NB4 (cell line): ENCODE measurements at regions not wholly inside any gene's neighbourhood (a gene's known extent, or its start where the extent isn't known, plus 50 kb on each side); places are given as distances from the start of the nearest gene placed in this dataset.

Experiments
- DNase-seq: peaks from one replicate; pipeline ENCODE4 v3.0.0; 2010; ENCODE audit warnings: low read depth
- H3K4me3 ChIP-seq: one replicate; pipeline ENCODE4 v1.5.1; 2011; ENCODE audit warnings: mild to moderate bottlenecking, low read depth, low read length, moderate library complexity
- CTCF ChIP-seq: IDR thresholded peaks from one replicate; pipeline ENCODE4 v1.5.1; 2012; ENCODE audit warnings: low read depth, low read length
- MAX ChIP-seq: IDR thresholded peaks from 2 replicates; pipeline ENCODE4 v1.6.1; 2011; ENCODE audit warnings: low read depth, low read length
- MYC ChIP-seq: IDR thresholded peaks from 2 replicates; pipeline ENCODE4 v1.6.1; 2011; ENCODE audit warnings: low read depth, low read length
- POLR2A ChIP-seq: IDR thresholded peaks from 2 replicates; pipeline ENCODE4 v1.6.1; 2011; ENCODE audit warnings: mild to moderate bottlenecking; ENCODE audit not compliant: insufficient read length; ENCODE audit errors: extremely low read depth

DNA sequence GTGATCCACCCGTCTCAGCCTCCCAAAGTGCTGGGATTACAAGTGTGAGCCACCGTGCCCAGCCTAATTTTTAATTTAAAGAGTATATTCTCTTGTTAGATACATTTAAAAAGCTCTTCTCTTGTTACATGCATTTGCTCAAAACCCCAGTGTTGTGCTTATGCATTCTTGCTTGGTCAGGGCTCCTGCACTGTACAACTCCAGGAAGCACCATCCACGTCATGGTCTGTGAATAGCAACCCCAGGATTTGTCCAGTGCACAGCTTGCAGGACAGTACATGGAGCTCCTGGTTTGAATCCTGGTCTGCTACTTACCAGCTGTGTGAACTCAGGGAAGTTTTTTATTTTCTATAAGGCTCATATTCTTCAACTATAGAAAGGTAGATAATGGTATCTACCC lies 80.8 kb downstream of the MDH1 start:
- DNase-seq: no peak
- TF ChIP-seq POLR2A (no peak), CTCF (no peak), MYC (no peak), MAX (no peak)
- no peak overlapping the region for H3K4me3 ChIP-seq

DNA sequence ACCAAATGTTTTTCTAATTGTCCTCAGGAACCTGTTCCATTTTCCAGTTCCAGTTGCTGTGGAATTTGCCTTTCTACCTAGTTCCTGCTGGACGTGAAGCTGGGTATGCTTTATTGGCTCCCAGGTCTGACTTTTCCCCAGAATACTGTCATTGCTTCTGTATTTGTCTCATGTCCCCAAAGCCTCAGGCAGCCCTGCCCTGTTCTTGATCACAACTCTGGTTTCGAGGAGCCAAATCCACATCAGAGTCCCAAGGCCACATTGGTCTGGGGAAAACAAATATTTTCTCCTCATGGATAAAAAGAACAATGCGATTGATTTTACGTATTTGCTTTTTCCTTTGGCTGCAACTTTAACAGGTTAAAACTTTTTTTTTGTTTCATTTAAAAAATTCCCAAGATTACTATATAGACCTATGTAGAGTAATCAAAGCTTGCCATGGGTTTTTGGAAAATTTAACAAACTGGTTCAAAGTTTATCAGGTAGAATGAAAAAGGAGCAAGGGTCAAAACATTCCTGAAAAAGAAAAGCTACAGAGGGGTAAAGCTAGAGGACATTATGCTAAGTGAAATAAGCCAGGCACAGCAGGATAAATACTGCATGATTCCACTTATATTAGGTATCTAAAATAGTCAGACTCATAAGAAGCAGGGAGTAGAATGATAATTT lies 85.2 kb downstream of the MDH1 start:
- TF ChIP-seq POLR2A: no peak
- no peak for TF ChIP-seq MAX
- TF ChIP-seq MYC: no peak
- TF ChIP-seq CTCF: no peak
- DNase-seq: no peak
- no peak overlapping the region for H3K4me3 ChIP-seq

DNA sequence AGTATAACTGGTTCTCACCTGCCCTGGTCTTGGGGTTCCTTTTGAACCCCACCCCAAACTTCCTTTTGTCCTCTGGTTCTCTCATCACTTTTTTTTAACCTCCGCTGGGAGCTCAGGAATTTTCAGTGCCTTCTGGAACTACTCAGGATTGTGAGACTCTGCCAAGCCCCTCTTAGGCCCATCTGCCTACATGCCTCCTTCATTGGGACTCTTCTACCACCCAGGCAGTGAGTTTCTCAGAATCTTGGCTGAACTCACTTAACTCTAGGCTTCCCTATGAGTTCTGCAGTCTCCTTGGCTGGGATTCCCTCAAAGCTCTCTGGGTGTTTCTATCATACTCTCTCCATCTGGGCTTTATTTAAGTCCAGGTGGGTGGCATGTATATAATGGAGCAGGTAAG lies 86.3 kb downstream of the MDH1 start:
- no peak for DNase-seq
- TF ChIP-seq POLR2A (no peak), CTCF (no peak), MAX (no peak)
- no peak overlapping the region for H3K4me3 ChIP-seq

GRCh38 chr2:63676135-63676534 lies 87.4 kb downstream of the MDH1 start:
- no peak overlapping the region for H3K4me3 ChIP-seq
- DNase-seq: no peak
- no peak for TF ChIP-seq CTCF
- TF ChIP-seq POLR2A: no peak
- no peak for TF ChIP-seq MAX
- no peak for TF ChIP-seq MYC

DNA sequence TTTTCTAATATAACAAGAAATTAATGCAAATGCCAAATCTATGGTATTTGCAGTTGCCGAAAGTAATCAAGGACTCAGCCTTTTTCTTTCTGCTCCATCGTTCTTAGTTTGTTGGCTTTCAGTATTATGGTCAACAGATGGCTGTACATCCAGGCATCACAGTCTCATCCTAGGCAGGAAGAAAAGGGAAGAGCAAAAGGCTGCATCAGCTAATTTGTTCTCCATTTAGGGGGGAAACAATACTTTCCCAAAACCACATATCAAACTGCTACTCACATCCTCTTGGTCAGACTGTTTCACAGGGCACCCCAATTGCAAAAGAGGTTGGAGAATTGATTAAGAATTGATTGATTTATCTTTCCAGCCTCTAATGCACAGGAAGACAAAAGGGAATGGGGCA lies 89.3 kb downstream of the MDH1 start:
- H3K4me3 ChIP-seq: no peak overlapping the region
- TF ChIP-seq MAX (no peak), MYC (no peak), CTCF (no peak), POLR2A (no peak)
- DNase-seq: no peak
